ENCODE measurements at regions not wholly inside any gene's neighbourhood (a gene's known extent, or its start where the extent isn't known, plus 50 kb on each side); places are given as distances from the start of the nearest gene placed in this dataset.

DNA sequence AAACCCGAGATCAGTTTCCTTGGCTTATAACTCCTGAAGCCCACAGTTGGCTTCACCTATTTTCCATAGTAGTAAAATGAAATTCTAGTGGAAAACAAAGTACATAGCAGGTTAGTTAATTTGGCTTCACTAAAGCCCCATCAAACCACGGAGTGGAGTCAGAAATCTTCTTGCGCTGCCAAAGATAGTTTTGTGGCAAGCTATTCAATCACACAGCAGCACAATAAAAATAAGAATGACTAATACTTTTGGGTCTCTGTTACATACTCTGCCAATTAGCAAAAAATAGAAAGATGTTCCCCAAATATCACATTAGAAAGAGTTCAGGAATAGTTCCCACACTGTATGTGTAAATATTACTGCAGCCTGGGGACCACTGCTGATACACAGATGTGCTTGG, 175.2 kb upstream of the NOL4 start:
- TF ChIP-seq, protein P1, sequence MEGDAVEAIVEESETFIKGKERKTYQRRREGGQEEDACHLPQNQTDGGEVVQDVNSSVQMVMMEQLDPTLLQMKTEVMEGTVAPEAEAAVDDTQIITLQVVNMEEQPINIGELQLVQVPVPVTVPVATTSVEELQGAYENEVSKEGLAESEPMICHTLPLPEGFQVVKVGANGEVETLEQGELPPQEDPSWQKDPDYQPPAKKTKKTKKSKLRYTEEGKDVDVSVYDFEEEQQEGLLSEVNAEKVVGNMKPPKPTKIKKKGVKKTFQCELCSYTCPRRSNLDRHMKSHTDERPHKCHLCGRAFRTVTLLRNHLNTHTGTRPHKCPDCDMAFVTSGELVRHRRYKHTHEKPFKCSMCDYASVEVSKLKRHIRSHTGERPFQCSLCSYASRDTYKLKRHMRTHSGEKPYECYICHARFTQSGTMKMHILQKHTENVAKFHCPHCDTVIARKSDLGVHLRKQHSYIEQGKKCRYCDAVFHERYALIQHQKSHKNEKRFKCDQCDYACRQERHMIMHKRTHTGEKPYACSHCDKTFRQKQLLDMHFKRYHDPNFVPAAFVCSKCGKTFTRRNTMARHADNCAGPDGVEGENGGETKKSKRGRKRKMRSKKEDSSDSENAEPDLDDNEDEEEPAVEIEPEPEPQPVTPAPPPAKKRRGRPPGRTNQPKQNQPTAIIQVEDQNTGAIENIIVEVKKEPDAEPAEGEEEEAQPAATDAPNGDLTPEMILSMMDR (conservative IDR thresholded peaks at IDR 0.05; ENCODE audit: low read length) = no peak
- no peak for TF ChIP-seq EZH2phosphoT487 (IDR thresholded peaks at IDR 0.05; ENCODE audit: borderline replicate concordance, low read depth, low read length)
